ENCODE measurements at regions not wholly inside any gene's neighbourhood (a gene's known extent, or its start where the extent isn't known, plus 50 kb on each side); places are given as distances from the start of the nearest gene placed in this dataset.

DNA sequence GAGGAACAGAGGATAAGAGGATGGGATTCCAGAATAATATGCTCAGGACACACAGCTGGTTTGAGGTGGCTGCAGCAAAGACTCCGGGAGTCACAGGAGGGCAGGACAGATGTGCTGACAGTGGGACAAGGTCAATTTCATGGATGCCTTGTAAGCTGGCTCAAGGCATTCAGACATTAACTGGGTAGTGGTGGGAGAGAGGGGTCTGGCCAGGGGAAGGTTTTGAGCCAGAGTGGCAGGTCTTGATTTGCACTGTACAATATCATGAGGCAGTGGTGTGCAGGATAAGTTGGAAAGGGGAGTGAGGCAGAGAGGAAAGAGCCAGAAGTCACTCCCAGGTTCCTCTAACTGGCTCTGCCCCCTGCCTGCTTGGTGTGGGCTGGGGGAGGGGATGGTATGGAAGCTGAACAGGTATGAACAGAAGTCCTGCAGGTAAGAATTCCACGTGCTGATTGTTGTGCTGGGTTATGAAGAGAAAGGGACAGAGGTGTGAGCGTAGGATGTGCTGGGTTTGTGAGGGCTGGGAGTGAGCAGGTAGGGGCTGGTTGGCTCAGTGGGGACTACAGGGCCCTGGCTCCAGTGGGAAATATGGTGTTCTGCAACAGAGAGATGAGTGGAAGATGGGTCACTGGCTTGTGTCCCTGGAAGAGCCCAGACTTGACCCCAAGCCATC, 141.7 kb upstream of the COPS8 start:
- TF ChIP-seq, protein P1, sequence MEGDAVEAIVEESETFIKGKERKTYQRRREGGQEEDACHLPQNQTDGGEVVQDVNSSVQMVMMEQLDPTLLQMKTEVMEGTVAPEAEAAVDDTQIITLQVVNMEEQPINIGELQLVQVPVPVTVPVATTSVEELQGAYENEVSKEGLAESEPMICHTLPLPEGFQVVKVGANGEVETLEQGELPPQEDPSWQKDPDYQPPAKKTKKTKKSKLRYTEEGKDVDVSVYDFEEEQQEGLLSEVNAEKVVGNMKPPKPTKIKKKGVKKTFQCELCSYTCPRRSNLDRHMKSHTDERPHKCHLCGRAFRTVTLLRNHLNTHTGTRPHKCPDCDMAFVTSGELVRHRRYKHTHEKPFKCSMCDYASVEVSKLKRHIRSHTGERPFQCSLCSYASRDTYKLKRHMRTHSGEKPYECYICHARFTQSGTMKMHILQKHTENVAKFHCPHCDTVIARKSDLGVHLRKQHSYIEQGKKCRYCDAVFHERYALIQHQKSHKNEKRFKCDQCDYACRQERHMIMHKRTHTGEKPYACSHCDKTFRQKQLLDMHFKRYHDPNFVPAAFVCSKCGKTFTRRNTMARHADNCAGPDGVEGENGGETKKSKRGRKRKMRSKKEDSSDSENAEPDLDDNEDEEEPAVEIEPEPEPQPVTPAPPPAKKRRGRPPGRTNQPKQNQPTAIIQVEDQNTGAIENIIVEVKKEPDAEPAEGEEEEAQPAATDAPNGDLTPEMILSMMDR (IDR thresholded peaks at IDR 0.05): no peak
- no peak for TF ChIP-seq POLR2AphosphoS5 (IDR thresholded peaks at IDR 0.05)
